ENCODE measurements at regions not wholly inside any gene's neighbourhood (a gene's known extent, or its start where the extent isn't known, plus 50 kb on each side); places are given as distances from the start of the nearest gene placed in this dataset.
"Not testable (repeated sequence)": the region's sequence is repeated elsewhere in the genome, so short reads cannot be mapped to it uniquely, and the experiment has no call there.

GRCh38 chr12:25347716-25348592 is 97.2 kb upstream of the KRAS start:
- Mint-ChIP-seq H3K27me3 (no peaks in the 10 kb centered on the region), H3K4me3 (no peak overlapping the region), H3K4me1 (ENCODE audit: unreplicated experiment) (no peaks in the 10 kb centered on the region), H3K36me3 (no peaks in the 10 kb centered on the region), H3K27ac (peak overlapping the region; percentile 84), H3K9me3 (no peaks in the 10 kb centered on the region)
- no peak for TF ChIP-seq CTCF (conservative IDR thresholded peaks at IDR 0.05)
- DNase-seq (ENCODE audit: extremely low spot score, unreplicated experiment): no peak

- not testable (repeated sequence) for H3K27me3 Mint-ChIP-seq; H3K4me3 Mint-ChIP-seq; H3K9me3 Mint-ChIP-seq; H3K4me1 Mint-ChIP-seq (ENCODE audit: unreplicated experiment); DNase-seq (ENCODE audit: extremely low spot score, unreplicated experiment); H3K36me3 Mint-ChIP-seq; H3K27ac Mint-ChIP-seq
Measured at GRCh38 chr12:25341877-25342276, 91.1 kb upstream of the KRAS start.

- TF ChIP-seq CTCF (conservative IDR thresholded peaks at IDR 0.05): no peak
- Mint-ChIP-seq H3K36me3 (peaks cover 3% of the 10 kb centered on the region), H3K9me3 (no peaks in the 10 kb centered on the region), H3K27me3 (peaks cover 4% of the 10 kb centered on the region), H3K4me1 (ENCODE audit: unreplicated experiment) (no peaks in the 10 kb centered on the region), H3K27ac (no peak overlapping the region), H3K4me3 (no peak overlapping the region)
- no peak for DNase-seq (ENCODE audit: extremely low spot score, unreplicated experiment)
Measured at GRCh38 chr12:25337916-25338315, 87.2 kb upstream of the KRAS start.

DNA sequence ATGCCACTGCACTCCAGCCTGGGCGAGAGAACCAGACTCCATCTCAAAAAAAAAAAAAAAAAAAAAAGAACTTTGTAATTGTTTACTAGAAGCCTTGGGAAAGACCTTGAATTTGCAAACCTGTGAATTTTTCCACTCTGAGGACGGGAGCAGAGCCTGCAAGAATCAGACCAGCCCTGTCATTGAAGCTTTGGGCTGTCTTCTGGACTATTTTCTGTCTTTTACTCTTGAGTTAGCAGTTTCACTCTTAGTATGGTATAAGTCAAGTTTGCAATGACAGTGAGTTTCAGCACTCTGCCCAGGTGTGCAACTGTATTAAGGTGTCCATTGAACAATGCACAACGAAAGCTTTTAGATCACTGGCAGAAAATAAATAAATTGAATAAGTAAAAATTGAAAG is 81.4 kb upstream of the KRAS start:
- Mint-ChIP-seq H3K4me3 (no peak overlapping the region), H3K4me1 (ENCODE audit: unreplicated experiment) (no peaks in the 10 kb centered on the region), H3K27me3 (peaks cover 4% of the 10 kb centered on the region), H3K27ac (no peak overlapping the region), H3K9me3 (no peaks in the 10 kb centered on the region), H3K36me3 (no peaks in the 10 kb centered on the region)
- DNase-seq (ENCODE audit: extremely low spot score, unreplicated experiment): no peak
- TF ChIP-seq CTCF (conservative IDR thresholded peaks at IDR 0.05): no peak

GRCh38 chr12:25328072-25328712 is 77.5 kb upstream of the KRAS start:
- Mint-ChIP-seq H3K27me3 (no peaks in the 10 kb centered on the region), H3K27ac (no peak overlapping the region), H3K4me3 (no peak overlapping the region), H3K9me3 (no peaks in the 10 kb centered on the region), H3K4me1 (ENCODE audit: unreplicated experiment) (no peaks in the 10 kb centered on the region), H3K36me3 (no peaks in the 10 kb centered on the region)
- no peak for TF ChIP-seq CTCF (conservative IDR thresholded peaks at IDR 0.05)
- no peak for DNase-seq (ENCODE audit: extremely low spot score, unreplicated experiment)

DNA sequence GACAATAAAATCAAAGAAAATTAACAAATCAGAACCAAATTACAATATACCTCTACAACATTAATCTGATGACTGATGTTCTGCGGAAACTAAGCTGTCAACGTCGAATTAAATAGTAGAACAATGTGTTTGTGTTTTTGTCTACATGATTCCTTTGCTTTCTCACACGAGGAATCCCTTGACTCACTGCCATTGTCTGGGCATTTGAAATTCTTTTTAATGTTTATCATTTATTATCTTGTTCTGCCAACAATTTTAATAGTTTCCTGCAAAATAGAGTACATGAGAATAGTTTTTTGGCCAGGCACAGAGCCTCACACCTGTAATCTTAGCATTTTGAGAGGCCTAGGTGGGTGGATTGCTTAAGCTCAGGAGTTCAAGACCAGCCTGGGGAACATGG is 76.6 kb upstream of the KRAS start:
- H3K27me3 Mint-ChIP-seq: peaks cover 2% of the 10 kb centered on the region

More for the DNA sequence above, 76.6 kb upstream of the KRAS start:
- Mint-ChIP-seq H3K4me3 (no peak overlapping the region), H3K36me3 (no peaks in the 10 kb centered on the region), H3K27ac (no peak overlapping the region), H3K9me3 (no peaks in the 10 kb centered on the region), H3K4me1 (ENCODE audit: unreplicated experiment) (no peaks in the 10 kb centered on the region)
- no peak for DNase-seq (ENCODE audit: extremely low spot score, unreplicated experiment)
- no peak for TF ChIP-seq CTCF (conservative IDR thresholded peaks at IDR 0.05)
